H1 (cell line): ENCODE measurements at regions not wholly inside any gene's neighbourhood (a gene's known extent, or its start where the extent isn't known, plus 50 kb on each side); places are given as distances from the start of the nearest gene placed in this dataset.

Experiments used
- POLR2A ChIP-seq, 2 experiments: IDR thresholded peaks; 1 replicate in 1 of 2; 2 replicates in 1 of 2; pipeline ENCODE4 v1.6.1; 2011; ENCODE audit warnings: low read depth in 2 of 2, low read length in 2 of 2, mild to moderate bottlenecking in 2 of 2; ENCODE audit errors: control extremely low read depth in 1 of 2
- RBBP5 ChIP-seq: IDR thresholded peaks from 2 replicates; pipeline ENCODE4 v1.7.1; 2012; ENCODE audit warnings: low read depth, mild to moderate bottlenecking, inconsistent platforms, low read length, moderate library complexity, borderline replicate concordance
- SP1 ChIP-seq: IDR thresholded peaks from 2 replicates; pipeline ENCODE4 v1.6.1; 2011; ENCODE audit warnings: low read depth, low read length
- TF ChIP-seq, protein P1 (sequence below), 3 experiments: IDR thresholded peaks; 1 replicate in 2 of 3; 2 replicates in 1 of 3; pipeline versions ENCODE4 v1.5.1 to v1.6.1; 2011; ENCODE audit warnings: low read length in 3 of 3, mild to moderate bottlenecking in 3 of 3, inconsistent platforms in 2 of 3, low read depth in 1 of 3, moderate library complexity in 1 of 3; ENCODE audit not compliant: insufficient read depth in 1 of 3; ENCODE audit errors: control extremely low read depth in 1 of 3

DNA sequence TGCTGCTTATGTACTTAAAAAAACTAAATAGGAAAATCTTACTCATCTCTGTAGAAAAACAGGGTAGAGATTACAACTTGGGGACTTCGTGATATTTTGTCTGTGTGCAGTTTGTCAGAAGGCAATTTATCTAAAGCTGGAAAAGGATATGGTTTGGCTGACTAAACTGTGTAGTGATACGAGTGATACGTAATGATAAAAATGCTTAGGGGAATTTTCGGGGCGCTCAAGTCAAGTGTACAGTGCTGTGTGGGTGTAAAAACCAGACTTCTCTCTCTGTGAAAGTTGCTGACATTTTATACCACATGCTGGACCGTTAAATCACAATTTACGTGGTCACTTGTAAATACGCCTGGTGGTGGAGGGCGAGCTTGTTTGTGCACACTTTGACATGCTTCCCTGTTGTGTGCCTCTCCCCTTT lies 221.7 kb downstream of the KCNRG start:
- TF ChIP-seq RBBP5 = no peak
- TF ChIP-seq SP1 = no peak
- TF ChIP-seq, protein P1, sequence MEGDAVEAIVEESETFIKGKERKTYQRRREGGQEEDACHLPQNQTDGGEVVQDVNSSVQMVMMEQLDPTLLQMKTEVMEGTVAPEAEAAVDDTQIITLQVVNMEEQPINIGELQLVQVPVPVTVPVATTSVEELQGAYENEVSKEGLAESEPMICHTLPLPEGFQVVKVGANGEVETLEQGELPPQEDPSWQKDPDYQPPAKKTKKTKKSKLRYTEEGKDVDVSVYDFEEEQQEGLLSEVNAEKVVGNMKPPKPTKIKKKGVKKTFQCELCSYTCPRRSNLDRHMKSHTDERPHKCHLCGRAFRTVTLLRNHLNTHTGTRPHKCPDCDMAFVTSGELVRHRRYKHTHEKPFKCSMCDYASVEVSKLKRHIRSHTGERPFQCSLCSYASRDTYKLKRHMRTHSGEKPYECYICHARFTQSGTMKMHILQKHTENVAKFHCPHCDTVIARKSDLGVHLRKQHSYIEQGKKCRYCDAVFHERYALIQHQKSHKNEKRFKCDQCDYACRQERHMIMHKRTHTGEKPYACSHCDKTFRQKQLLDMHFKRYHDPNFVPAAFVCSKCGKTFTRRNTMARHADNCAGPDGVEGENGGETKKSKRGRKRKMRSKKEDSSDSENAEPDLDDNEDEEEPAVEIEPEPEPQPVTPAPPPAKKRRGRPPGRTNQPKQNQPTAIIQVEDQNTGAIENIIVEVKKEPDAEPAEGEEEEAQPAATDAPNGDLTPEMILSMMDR (IDR thresholded peaks at IDR 0.05; ENCODE audit: control extremely low read depth in 1 of 3, insufficient read depth in 1 of 3, low read depth in 1 of 3, low read length in 3 of 3) = no peak
- no peak for TF ChIP-seq POLR2A (IDR thresholded peaks at IDR 0.05; ENCODE audit: control extremely low read depth in 1 of 2, low read depth in 2 of 2, low read length in 2 of 2)
